H1 (cell line): ENCODE measurements at regions not wholly inside any gene's neighbourhood (a gene's known extent, or its start where the extent isn't known, plus 50 kb on each side); places are given as distances from the start of the nearest gene placed in this dataset.

Experiments used
- BACH1 ChIP-seq: IDR thresholded peaks from 2 replicates; pipeline ENCODE4 v1.6.1; 2012; ENCODE audit warnings: low read length, improper control_type of control experiment
- BCL11A ChIP-seq, 2 experiments: IDR thresholded peaks; one replicate each; pipeline ENCODE4 v1.6.1; 2011; ENCODE audit warnings: low read depth in 2 of 2, low read length in 2 of 2, mild to moderate bottlenecking in 2 of 2
- BRCA1 ChIP-seq: IDR thresholded peaks from 2 replicates; pipeline ENCODE4 v1.6.1; 2012; ENCODE audit warnings: low read depth, low read length, improper control_type of control experiment
- CBX5 ChIP-seq: fragments of 300-800, 300-1000 bp; sonication (generic); IDR thresholded peaks from 2 replicates; pipeline ENCODE4 v1.7.1; 2016; ENCODE audit warnings: antibody characterized with exemption, low read length, low read depth
- CREB1 ChIP-seq: IDR thresholded peaks from 2 replicates; pipeline ENCODE4 v1.6.1; 2012; ENCODE audit warnings: inconsistent platforms
- GABPA ChIP-seq: IDR thresholded peaks from 2 replicates; pipeline ENCODE4 v1.6.1; 2011; ENCODE audit warnings: mild to moderate bottlenecking, low read length, moderate library complexity, borderline replicate concordance; ENCODE audit not compliant: insufficient read depth
- GTF2F1 ChIP-seq: IDR thresholded peaks from 2 replicates; pipeline ENCODE4 v1.6.1; 2012; ENCODE audit warnings: low read depth, low read length, improper control_type of control experiment, borderline replicate concordance
- NRF1 ChIP-seq: IDR thresholded peaks from 2 replicates; pipeline ENCODE4 v1.6.1; 2011; ENCODE audit warnings: mild to moderate bottlenecking, low read depth, low read length, improper control_type of control experiment
- SAP30 ChIP-seq: fragments of 300-600 bp; sonication (generic); IDR thresholded peaks from 2 replicates; pipeline ENCODE4 v1.7.1; 2012; ENCODE audit warnings: low read length, moderate library complexity, mild to moderate bottlenecking, inconsistent platforms; ENCODE audit not compliant: insufficient read depth, insufficient replicate concordance
- TF ChIP-seq, protein P1 (sequence below): fragments of 300-600 bp; sonication (generic); IDR thresholded peaks from 2 replicates; pipeline ENCODE4 v1.7.1; 2012; ENCODE audit warnings: low read length, moderate library complexity, mild to moderate bottlenecking, inconsistent platforms; ENCODE audit not compliant: insufficient replicate concordance
- TF ChIP-seq, protein P2 (sequence below): IDR thresholded peaks from 2 replicates; pipeline ENCODE4 v1.6.1; 2012; ENCODE audit warnings: inconsistent platforms
- TF ChIP-seq, protein P3 (sequence below): IDR thresholded peaks from 2 replicates; pipeline ENCODE4 v1.6.1; 2011; ENCODE audit warnings: low read length, improper control_type of control experiment

DNA sequence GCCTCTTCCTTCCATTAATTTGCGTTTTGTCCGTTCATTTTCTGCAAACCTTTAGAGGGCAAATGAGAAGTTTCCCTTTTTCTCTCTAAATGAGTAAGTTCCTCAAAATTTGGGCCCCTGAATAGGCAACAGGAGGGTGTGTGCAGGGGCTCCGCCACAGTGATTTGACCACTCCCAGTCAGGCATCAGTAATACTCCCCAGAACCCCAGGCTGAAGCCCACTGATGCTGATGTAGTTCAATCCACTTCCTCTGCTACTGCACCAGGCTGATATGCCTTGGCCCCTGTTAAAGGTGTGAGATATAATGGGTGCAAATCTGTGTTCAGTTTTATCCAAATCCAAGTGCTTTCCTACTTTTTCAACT, 1150.0 kb downstream of the RPIA start (continued):
- TF ChIP-seq, protein P1, sequence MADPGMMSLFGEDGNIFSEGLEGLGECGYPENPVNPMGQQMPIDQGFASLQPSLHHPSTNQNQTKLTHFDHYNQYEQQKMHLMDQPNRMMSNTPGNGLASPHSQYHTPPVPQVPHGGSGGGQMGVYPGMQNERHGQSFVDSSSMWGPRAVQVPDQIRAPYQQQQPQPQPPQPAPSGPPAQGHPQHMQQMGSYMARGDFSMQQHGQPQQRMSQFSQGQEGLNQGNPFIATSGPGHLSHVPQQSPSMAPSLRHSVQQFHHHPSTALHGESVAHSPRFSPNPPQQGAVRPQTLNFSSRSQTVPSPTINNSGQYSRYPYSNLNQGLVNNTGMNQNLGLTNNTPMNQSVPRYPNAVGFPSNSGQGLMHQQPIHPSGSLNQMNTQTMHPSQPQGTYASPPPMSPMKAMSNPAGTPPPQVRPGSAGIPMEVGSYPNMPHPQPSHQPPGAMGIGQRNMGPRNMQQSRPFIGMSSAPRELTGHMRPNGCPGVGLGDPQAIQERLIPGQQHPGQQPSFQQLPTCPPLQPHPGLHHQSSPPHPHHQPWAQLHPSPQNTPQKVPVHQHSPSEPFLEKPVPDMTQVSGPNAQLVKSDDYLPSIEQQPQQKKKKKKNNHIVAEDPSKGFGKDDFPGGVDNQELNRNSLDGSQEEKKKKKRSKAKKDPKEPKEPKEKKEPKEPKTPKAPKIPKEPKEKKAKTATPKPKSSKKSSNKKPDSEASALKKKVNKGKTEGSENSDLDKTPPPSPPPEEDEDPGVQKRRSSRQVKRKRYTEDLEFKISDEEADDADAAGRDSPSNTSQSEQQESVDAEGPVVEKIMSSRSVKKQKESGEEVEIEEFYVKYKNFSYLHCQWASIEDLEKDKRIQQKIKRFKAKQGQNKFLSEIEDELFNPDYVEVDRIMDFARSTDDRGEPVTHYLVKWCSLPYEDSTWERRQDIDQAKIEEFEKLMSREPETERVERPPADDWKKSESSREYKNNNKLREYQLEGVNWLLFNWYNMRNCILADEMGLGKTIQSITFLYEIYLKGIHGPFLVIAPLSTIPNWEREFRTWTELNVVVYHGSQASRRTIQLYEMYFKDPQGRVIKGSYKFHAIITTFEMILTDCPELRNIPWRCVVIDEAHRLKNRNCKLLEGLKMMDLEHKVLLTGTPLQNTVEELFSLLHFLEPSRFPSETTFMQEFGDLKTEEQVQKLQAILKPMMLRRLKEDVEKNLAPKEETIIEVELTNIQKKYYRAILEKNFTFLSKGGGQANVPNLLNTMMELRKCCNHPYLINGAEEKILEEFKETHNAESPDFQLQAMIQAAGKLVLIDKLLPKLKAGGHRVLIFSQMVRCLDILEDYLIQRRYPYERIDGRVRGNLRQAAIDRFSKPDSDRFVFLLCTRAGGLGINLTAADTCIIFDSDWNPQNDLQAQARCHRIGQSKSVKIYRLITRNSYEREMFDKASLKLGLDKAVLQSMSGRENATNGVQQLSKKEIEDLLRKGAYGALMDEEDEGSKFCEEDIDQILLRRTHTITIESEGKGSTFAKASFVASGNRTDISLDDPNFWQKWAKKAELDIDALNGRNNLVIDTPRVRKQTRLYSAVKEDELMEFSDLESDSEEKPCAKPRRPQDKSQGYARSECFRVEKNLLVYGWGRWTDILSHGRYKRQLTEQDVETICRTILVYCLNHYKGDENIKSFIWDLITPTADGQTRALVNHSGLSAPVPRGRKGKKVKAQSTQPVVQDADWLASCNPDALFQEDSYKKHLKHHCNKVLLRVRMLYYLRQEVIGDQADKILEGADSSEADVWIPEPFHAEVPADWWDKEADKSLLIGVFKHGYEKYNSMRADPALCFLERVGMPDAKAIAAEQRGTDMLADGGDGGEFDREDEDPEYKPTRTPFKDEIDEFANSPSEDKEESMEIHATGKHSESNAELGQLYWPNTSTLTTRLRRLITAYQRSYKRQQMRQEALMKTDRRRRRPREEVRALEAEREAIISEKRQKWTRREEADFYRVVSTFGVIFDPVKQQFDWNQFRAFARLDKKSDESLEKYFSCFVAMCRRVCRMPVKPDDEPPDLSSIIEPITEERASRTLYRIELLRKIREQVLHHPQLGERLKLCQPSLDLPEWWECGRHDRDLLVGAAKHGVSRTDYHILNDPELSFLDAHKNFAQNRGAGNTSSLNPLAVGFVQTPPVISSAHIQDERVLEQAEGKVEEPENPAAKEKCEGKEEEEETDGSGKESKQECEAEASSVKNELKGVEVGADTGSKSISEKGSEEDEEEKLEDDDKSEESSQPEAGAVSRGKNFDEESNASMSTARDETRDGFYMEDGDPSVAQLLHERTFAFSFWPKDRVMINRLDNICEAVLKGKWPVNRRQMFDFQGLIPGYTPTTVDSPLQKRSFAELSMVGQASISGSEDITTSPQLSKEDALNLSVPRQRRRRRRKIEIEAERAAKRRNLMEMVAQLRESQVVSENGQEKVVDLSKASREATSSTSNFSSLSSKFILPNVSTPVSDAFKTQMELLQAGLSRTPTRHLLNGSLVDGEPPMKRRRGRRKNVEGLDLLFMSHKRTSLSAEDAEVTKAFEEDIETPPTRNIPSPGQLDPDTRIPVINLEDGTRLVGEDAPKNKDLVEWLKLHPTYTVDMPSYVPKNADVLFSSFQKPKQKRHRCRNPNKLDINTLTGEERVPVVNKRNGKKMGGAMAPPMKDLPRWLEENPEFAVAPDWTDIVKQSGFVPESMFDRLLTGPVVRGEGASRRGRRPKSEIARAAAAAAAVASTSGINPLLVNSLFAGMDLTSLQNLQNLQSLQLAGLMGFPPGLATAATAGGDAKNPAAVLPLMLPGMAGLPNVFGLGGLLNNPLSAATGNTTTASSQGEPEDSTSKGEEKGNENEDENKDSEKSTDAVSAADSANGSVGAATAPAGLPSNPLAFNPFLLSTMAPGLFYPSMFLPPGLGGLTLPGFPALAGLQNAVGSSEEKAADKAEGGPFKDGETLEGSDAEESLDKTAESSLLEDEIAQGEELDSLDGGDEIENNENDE: no peak
- TF ChIP-seq GTF2F1 (no peak), CREB1 (no peak), BACH1 (no peak), CBX5 (no peak), NRF1 (no peak), BCL11A (IDR thresholded peaks at IDR 0.05; ENCODE audit: low read depth in 2 of 2, low read length in 2 of 2) (no peak), BRCA1 (no peak), GABPA (no peak), SAP30 (no peak)
- TF ChIP-seq, protein P2, sequence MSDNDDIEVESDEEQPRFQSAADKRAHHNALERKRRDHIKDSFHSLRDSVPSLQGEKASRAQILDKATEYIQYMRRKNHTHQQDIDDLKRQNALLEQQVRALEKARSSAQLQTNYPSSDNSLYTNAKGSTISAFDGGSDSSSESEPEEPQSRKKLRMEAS: no peak
- TF ChIP-seq, protein P3, sequence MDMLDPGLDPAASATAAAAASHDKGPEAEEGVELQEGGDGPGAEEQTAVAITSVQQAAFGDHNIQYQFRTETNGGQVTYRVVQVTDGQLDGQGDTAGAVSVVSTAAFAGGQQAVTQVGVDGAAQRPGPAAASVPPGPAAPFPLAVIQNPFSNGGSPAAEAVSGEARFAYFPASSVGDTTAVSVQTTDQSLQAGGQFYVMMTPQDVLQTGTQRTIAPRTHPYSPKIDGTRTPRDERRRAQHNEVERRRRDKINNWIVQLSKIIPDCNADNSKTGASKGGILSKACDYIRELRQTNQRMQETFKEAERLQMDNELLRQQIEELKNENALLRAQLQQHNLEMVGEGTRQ: no peak
- TF ChIP-seq, all 59 proteins: peak for 0
